ENCODE measurements at regions not wholly inside any gene's neighbourhood (a gene's known extent, or its start where the extent isn't known, plus 50 kb on each side); places are given as distances from the start of the nearest gene placed in this dataset.
"Not testable (repeated sequence)": the region's sequence is repeated elsewhere in the genome, so short reads cannot be mapped to it uniquely, and the experiment has no call there.

DNA sequence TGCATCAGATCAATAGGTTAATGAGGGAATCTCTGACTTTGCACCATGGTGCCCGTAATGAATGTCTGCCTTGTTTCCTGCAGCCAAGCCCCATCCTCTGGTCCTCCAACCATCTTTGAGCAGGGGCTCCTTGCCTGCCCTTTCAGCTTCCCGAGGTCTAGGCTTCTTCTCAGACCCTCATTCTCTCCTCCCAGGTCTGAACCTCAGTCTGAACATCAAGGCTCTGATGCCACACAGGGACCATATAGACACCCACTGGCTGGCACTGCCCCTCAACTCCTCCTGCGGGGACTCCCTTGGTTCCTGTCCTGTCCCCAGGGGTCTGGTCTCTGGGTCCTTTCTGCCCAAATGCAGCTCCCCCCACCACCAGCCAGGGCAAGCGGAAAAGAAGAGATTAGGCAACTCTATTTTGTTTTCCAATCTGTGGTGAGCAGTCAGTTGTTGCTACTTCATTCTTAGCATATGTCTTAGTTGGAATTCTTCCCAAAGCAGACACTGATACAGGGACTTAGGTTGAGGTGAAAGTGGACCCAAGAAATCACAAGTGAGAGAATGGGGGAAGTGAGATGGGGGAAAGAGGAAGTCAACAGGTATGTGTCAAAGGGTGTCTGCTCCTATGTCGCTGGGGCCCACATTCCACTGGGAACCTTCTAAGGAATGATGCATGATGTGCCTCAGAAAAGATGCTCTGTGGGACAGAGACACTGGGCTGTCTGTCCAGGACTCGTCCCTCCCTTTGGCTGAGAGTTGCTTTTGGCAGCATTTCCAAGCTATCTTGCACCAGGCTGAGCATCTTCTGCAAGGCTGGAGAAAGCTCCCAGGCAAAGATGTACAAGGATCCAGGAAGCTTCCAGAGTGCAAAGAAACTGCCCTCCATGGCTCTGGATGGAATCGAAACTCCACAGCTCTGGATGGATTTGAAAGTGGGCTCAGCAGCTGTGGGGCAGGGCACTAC is 1096.5 kb upstream of the TMEM132C start:
- POLR2A ChIA-PET = interaction anchor here (0.6 kb wide), 2 partner anchors 20 to 61 kb away, joined by 3 to 8 read pairs; no protein-coding TSS in a partner anchor
- no peak for DNase-seq (ENCODE audit: low read depth)
- CTCF ChIA-PET = interaction anchor here (1.5 kb wide), 1 partner anchor 12 kb away, joined by 3 read pairs; no protein-coding TSS in a partner anchor
- TF ChIP-seq, protein P1, sequence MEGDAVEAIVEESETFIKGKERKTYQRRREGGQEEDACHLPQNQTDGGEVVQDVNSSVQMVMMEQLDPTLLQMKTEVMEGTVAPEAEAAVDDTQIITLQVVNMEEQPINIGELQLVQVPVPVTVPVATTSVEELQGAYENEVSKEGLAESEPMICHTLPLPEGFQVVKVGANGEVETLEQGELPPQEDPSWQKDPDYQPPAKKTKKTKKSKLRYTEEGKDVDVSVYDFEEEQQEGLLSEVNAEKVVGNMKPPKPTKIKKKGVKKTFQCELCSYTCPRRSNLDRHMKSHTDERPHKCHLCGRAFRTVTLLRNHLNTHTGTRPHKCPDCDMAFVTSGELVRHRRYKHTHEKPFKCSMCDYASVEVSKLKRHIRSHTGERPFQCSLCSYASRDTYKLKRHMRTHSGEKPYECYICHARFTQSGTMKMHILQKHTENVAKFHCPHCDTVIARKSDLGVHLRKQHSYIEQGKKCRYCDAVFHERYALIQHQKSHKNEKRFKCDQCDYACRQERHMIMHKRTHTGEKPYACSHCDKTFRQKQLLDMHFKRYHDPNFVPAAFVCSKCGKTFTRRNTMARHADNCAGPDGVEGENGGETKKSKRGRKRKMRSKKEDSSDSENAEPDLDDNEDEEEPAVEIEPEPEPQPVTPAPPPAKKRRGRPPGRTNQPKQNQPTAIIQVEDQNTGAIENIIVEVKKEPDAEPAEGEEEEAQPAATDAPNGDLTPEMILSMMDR (IDR thresholded peaks at IDR 0.05; ENCODE audit: insufficient read depth, low read depth, low read length) = no peak
- no peaks in the 10 kb centered on the region for H3K27me3 ChIP-seq (ENCODE audit: control insufficient read depth, insufficient read depth, low read length)
- H3K36me3 ChIP-seq (ENCODE audit: control insufficient read depth, insufficient read depth, low read length) = no peaks in the 10 kb centered on the region
- no peak overlapping the region for H3K4me3 ChIP-seq (ENCODE audit: low read depth, low read length)

DNA sequence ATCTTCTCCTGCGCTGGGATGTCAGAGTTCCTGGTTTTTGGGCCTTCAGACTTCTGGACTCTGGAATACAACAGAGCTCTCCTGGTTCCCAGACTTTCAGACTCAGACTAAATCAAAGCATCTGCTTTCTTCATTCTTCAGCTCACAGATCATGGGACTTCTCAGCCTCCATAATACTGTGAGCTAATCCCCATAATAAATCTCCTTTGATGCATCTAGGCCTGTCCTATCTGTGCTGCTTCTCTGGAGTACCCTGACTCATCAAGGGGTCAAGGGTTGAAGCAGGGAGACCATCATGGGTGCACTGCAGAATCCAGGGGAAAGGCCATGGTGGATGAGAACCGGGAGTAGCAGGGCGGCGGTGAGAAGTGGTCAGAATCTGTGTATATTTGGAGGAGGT is 1094.1 kb upstream of the TMEM132C start:
- no peaks in the 10 kb centered on the region for H3K27me3 ChIP-seq (ENCODE audit: control insufficient read depth, insufficient read depth, low read length)
- TF ChIP-seq, protein P1 (IDR thresholded peaks at IDR 0.05; ENCODE audit: insufficient read depth, low read depth, low read length) = no peak
- CTCF ChIA-PET = interaction anchor here (1.2 kb wide), 1 partner anchor 19 kb away, joined by 3 read pairs; no protein-coding TSS in a partner anchor
- H3K36me3 ChIP-seq (ENCODE audit: control insufficient read depth, insufficient read depth, low read length) = no peaks in the 10 kb centered on the region
- POLR2A ChIA-PET = no interaction called here
- DNase-seq (ENCODE audit: low read depth) = no peak
- no peak overlapping the region for H3K4me3 ChIP-seq (ENCODE audit: low read depth, low read length)

DNA sequence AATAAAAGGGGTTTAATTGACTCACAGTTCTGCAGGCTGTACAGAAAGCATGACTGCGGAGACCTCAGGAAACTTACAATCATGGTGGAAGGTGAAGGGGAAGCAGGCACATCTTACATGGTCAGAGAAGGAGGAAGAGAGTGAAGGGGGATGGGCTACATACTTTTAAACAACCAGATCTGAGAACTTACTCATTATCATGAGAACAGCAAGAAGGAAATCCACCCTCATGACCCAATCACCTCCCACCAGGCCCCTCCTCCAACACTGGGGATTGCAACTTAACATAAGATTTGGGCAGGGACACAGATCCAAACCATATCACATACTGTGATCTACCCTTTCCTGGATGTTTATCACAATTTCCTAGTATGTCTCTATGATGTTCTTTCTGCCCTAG is 1093.0 kb upstream of the TMEM132C start:
- ChIA-PET CTCF (interaction anchor here (1.3 kb wide), 1 partner anchor 207 kb away, joined by 3 read pairs; no protein-coding TSS in a partner anchor), POLR2A (interaction anchor here (0.7 kb wide), 1 partner anchor 17 kb away, joined by 3 read pairs; no protein-coding TSS in a partner anchor)
- not testable (repeated sequence) for DNase-seq (ENCODE audit: low read depth); H3K36me3 ChIP-seq (ENCODE audit: control insufficient read depth, insufficient read depth, low read length); H3K4me3 ChIP-seq (ENCODE audit: low read depth, low read length); H3K27me3 ChIP-seq (ENCODE audit: control insufficient read depth, insufficient read depth, low read length)

DNA sequence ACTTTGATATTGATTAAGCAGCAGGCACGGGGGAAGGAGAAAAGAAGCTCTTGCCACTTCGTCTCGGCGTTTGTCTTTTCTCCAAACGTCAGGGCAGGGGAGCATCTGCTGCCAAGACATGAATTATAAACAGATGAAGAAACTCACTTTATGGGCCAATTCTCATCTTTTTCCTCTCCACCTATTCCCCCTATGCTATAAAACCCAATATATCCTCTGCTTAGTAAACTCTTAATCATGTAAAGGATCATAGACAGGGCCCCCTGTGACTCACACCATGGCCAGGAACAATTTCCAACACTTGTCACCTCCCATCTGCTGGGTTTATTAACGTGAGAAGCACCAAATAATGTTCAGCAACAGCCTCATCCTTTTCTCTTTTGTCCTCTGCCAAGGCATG is 1092.1 kb upstream of the TMEM132C start:
- CTCF ChIA-PET = interaction anchor here (1.3 kb wide), 1 partner anchor 206 kb away, joined by 3 read pairs; no protein-coding TSS in a partner anchor
- TF ChIP-seq, protein P1 (IDR thresholded peaks at IDR 0.05; ENCODE audit: insufficient read depth, low read depth, low read length) = no peak
- DNase-seq (ENCODE audit: low read depth) = peak; percentile 61

DNA sequence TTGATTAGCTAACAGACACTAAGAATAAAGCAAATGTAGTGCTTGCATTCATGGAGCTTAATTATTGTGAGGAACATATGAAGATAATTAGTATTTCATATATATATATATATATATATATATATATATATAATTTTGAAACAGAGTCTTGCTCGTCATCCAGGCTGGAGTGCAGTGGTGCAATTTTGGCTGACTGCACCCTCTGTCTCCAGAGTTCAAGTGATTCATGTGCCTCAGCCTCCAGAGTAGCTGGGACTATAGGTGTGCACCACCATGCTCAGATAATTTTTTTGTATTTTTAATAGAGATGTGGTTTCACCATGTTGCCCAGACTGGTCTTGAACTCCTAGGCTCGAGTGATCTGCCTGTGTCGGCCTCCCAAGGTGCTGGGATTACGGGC is 1091.6 kb upstream of the TMEM132C start:
- Histone ChIP-seq H3K27me3 (ENCODE audit: control insufficient read depth, insufficient read depth, low read length) (no peaks in the 10 kb centered on the region), H3K4me3 (ENCODE audit: low read depth, low read length) (no peak overlapping the region), H3K36me3 (ENCODE audit: control insufficient read depth, insufficient read depth, low read length) (no peaks in the 10 kb centered on the region)
- DNase-seq (ENCODE audit: low read depth) = no peak
- ChIA-PET POLR2A (no interaction called here), CTCF (no interaction called here)
- TF ChIP-seq, protein P1 (IDR thresholded peaks at IDR 0.05; ENCODE audit: insufficient read depth, low read depth, low read length) = no peak

More for the DNA sequence above, 1092.1 kb upstream of the TMEM132C start:
- POLR2A ChIA-PET = no interaction called here
- H3K27me3 ChIP-seq (ENCODE audit: control insufficient read depth, insufficient read depth, low read length) = no peaks in the 10 kb centered on the region
- H3K4me3 ChIP-seq (ENCODE audit: low read depth, low read length) = no peak overlapping the region
- no peaks in the 10 kb centered on the region for H3K36me3 ChIP-seq (ENCODE audit: control insufficient read depth, insufficient read depth, low read length)
